ENCODE measurements at regions not wholly inside any gene's neighbourhood (a gene's known extent, or its start where the extent isn't known, plus 50 kb on each side); places are given as distances from the start of the nearest gene placed in this dataset.
"Not testable (repeated sequence)": the region's sequence is repeated elsewhere in the genome, so short reads cannot be mapped to it uniquely, and the experiment has no call there.

- DNase-seq (ENCODE audit: low spot score): no peak
Measured at GRCh38 chr13:108003626-108004025, 211.7 kb downstream of the LIG4 start.

DNA sequence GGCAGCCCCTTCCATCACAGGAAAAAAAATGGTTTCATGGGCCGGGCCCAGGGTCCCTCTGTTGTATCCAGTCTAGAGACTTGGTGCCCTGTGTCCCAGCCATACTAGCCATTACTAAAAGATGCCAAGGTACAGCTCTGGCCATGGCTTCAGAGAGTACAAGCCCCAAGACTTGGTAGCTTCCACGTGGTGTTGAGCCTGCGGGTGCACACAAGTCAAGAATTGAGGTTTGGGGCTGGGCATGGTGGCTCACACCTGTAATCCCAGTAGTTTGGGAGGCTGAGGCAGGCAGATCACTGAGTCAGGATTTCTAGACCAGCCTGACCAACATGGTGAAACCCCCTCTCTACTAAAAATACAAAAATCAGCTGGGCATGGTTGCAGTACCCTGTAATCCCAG lies 214.3 kb downstream of the LIG4 start:
- no peak for DNase-seq (ENCODE audit: low spot score)

GRCh38 chr13:107999751-108000150 lies 215.6 kb downstream of the LIG4 start:
- no peak for DNase-seq (ENCODE audit: low spot score)

- no peak for DNase-seq (ENCODE audit: low spot score)
Measured at GRCh38 chr13:107994137-107994536, 221.2 kb downstream of the LIG4 start.

DNA sequence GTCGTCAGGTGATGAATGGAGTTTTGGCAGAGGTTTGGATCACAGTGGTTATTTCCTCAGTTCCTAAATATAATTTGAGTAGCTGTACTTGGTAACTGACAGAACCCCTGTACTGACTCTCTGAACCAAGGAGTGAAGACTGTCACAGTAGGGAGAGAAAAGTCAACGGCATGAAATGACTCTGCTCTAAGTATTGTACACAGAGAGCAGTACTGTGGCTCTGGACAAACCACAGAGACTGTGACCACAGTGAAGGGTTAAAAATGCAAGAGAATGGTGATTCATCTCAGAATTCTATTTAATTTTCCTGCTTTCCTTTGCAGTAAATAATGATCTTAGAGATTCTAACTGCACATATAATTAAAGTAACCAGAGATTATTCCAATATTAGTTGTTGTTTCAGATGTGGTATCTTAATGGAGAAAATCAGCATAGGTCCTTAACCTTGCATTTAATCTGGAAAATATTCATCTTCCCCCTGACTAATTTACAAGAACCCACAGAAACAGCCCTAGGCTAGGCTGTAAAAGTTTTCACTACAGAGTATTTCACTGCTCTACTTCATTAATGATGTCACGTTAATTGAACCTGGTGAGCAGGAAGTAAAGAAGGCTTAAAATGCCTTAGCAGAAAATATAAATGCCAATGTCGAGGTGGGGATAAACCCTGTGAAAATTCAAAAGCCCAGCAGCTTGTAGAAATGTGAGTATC lies 221.9 kb downstream of the LIG4 start:
- no peak for DNase-seq (ENCODE audit: low spot score)

GRCh38 chr13:107992542-107992941 lies 222.8 kb downstream of the LIG4 start:
- DNase-seq (ENCODE audit: low spot score): no peak

DNA sequence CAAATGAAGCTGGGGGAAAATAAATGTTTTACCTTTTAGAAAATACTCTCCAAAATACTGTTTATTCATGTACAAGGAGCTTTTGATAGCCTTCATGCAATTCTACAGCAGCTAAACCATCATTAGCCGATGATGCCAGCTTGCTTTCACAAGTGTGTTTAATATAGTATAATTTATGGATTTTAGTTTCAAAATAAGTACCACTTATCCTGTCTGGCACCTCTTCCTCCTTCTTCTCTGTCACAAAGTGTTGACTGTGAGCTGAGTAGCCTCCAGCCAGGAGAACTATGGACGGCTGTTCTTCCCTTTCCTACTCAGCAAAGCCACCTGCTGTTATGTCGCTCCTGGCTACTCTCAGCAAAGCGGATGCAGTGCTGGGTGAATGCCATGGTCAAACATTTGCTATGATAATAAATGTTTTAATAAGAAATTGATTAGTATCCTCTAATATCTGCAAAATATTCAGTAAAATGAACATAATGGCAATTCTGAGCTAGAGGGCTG lies 238.2 kb downstream of the LIG4 start:
- no peak for DNase-seq (ENCODE audit: low spot score)

DNA sequence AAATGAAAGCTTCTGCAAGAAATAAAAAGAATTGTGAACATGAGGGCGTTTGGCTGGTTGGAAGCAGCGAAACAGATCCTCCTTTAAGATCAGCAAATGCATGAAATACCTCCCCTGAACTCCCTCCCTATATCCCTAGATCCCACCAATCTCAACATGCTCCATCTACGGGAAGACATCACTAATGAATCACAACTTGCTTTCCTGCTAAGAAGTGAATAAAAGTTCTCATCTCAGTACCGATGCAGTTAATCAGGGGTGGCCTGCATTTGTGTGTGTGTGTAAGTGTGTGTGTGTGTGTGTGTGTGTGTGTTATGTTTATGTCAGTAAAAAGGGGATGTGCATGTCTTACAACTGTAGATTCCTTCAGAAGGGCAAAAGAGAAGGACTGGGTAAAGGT lies 238.7 kb downstream of the LIG4 start:
- DNase-seq (ENCODE audit: low spot score): no peak

- no peak for DNase-seq (ENCODE audit: low spot score)
Measured at GRCh38 chr13:107974409-107974808, 240.9 kb downstream of the LIG4 start.

DNA sequence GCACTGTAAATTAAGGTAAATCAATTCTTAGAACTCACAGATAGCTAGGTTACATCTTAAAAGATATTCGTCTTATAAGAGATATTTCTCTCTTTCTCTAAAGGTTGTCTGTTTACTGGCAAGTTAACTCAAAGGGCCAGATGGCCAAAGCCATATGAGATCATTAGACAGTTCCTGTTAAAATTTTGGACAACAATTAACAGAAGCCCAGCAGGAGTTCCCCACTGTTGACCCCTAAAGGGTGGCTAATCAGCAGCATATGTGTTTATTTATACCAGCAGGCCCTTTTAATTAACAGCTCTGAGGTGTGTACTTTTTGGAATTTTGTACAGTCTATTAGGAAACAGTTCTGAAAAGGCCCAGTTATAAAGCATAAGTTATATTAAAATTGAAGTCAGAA lies 245.8 kb downstream of the LIG4 start:
- DNase-seq (ENCODE audit: low spot score): no peak

DNA sequence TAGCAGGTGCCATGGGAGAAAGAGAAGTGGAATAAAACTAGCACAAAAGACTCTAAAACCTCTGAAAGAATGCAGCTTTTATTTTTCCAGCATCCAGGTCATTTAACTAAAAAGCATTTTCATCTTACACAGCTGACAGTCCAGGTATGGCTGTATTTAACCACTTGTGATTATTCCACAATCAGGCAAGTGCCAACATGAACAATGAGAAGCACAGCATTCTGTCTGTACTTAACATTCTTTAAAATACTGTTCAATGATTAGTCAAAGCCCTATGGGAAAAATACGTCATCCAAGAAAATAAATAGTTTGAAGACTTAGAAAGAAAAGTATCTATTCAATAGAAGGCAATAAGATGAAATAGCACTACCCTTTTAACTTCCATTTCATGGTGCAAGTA lies 246.9 kb downstream of the LIG4 start:
- DNase-seq (ENCODE audit: low spot score): no peak

DNA sequence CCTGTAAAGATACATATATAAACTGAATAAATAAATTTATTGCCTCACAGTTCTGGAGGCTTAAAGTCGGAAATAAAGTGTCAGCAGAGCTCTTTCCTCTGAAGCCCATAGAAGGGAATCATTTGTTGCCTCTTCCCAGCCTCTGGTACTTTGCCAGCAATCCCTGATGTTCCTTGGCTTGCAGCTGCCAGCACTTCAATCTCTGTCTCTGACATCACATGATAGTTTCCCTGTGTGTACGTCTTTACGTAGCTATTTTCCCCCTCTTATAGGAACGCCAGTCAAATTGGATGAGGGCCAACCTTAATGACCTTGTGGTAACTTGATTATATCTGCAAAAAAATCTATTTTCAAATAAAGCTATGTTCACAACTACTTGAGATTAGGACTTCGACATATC lies 250.9 kb downstream of the LIG4 start:
- DNase-seq (ENCODE audit: low spot score): no peak

DNA sequence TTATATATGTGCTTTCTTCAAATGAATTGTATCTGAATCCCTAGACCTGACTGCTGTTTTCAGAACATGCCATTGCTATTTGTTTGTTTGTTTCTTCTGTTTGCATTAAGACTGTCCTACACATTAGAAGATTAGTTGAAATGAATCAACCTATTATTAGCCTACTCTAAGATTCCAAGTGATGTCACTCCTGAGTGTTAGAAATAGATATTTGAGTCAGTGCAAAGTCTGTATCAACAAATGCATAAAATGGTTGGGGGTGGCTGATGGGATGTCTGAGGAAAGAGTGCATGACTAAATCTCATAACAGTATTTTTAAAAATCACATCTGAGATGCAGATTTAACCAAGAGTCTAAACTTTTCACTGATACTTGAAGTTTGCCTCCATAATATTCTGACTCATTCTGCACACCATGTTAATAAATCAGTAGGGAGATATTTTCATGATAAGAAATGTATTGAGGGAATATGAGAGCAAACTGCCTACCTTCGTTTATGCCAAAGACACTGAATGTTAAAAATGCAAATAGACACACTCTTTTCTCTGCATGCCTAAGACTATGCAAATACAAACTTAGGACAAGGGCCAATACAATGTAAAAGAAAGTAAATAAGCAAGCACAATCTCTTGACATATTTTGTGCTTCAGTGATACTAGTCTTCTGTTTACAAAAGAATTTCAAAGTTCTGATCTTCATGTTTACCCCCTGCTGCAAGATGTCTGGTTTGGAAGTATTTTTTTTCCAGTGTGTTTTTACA lies 253.3 kb downstream of the LIG4 start:
- DNase-seq (ENCODE audit: low spot score): no peak

- no peak for DNase-seq (ENCODE audit: low spot score)
Measured at GRCh38 chr13:107960301-107960700, 255.0 kb downstream of the LIG4 start.

GRCh38 chr13:107956889-107957288 lies 258.4 kb downstream of the LIG4 start:
- DNase-seq (ENCODE audit: low spot score): no peak

- no peak for DNase-seq (ENCODE audit: low spot score)
Measured at GRCh38 chr13:107942030-107942617, 273.2 kb downstream of the LIG4 start.

DNA sequence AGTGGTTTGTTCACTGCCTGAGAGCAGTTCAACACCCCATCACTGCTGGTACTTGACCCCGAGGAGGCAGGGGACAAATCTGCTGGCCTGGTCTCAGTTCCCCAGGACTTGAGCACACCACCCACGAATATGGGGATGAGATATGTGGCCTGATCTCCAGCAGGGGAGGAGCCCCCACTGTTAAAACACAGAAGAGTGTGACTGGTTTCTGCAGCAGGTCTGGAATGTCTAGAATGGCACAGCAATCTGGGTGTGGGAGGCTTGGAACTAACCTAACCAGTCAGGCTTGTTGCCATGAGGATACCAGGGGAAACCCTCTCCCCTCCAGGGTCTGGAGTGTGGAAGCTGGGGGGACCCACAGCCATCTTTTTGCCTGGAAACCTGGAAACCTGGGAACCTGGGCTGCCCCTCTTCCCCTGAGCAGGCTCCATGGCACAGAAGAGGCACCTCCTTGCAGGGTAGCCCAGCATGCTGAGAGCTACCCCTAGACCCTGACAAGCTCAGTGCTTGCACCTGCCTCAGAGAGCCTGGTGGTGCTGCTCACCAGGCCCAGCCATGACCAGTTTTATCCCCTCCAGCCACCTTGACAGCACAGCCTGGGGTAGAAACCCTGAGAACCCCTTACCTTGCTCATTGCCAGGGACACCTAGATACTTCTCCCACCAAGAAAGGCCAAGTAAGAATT lies 273.8 kb downstream of the LIG4 start:
- DNase-seq (ENCODE audit: low spot score): no peak

DNA sequence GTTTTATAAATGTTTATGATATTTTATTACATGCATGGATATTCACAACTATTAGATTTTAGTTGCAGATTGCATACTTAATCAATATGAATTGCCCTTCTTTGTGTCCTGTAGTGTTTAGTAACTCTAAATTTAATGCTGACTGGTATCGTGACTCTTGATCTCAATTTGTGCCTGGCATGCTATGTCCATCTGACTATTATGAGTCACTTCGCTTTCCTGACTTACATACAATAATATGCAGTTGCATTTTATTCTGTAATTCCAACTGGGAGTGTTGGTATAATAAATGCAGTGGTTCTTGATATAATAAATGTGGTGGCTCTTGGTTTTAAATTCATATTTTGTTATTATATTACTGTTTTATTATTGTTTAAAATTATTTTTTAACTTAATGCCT lies 277.5 kb downstream of the LIG4 start:
- no peak for DNase-seq (ENCODE audit: low spot score)

- DNase-seq (ENCODE audit: low spot score): no peak
Measured at GRCh38 chr13:107931056-107931455, 284.3 kb downstream of the LIG4 start.

GRCh38 chr13:107928762-107929161 lies 286.6 kb downstream of the LIG4 start:
- no peak for DNase-seq (ENCODE audit: low spot score)

GRCh38 chr13:107927557-107927956 lies 287.8 kb downstream of the LIG4 start:
- no peak for DNase-seq (ENCODE audit: low spot score)

- DNase-seq (ENCODE audit: low spot score): not testable (repeated sequence)
Measured at GRCh38 chr13:107926515-107926914, 288.8 kb downstream of the LIG4 start.

DNA sequence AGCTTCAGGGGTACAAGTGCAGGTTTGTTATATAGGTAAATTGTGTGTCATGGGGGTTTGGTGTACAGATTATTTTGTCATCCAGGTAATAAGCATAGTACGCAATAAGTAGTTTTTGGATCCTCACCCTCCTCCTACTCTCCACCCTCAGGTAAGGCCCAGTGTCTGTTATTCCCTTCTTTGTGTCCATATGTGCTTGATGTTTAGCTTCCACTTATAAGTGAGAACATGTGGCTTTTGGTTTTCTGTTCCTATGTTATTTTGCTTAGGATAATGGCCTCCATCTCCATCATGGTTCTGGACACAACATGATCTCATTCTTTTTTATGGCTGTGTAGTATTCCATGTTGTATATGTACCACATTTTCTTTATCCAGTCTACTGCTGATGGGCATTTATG lies 298.4 kb downstream of the LIG4 start:
- DNase-seq (ENCODE audit: low spot score): not testable (repeated sequence)

Data from ecto neural progenitor cell (in vitro differentiated cells).